WTC11 (cell line): ENCODE measurements at regions not wholly inside any gene's neighbourhood (a gene's known extent, or its start where the extent isn't known, plus 50 kb on each side); places are given as distances from the start of the nearest gene placed in this dataset.

Experiments used
- ATF1 ChIP-seq: sonication (generic); formaldehyde crosslinking; IDR thresholded peaks from 2 replicates; pipeline ENCODE4 v1.8.1; 2023; ENCODE audit warnings: mild to moderate bottlenecking, moderate library complexity, missing genetic modification reagents
- CTCF ChIP-seq: fragments of 200-600 bp; IDR thresholded peaks from 2 replicates; pipeline ENCODE4 v1.8.0; 2022; ENCODE audit warnings: antibody characterized with exemption
- FOXK1 ChIP-seq: sonication (generic); formaldehyde crosslinking; IDR thresholded peaks from 2 replicates; pipeline ENCODE4 v1.8.0; 2022; ENCODE audit warnings: mild to moderate bottlenecking, moderate library complexity, missing genetic modification reagents
- HMGXB4 ChIP-seq: sonication (generic); formaldehyde crosslinking; IDR thresholded peaks from 2 replicates; pipeline ENCODE4 v1.8.1; 2023; ENCODE audit warnings: mild to moderate bottlenecking, moderate library complexity, missing genetic modification reagents
- JUN ChIP-seq: sonication (generic); formaldehyde crosslinking; IDR thresholded peaks from 2 replicates; pipeline ENCODE4 v1.8.0; 2023; ENCODE audit warnings: mild to moderate bottlenecking, missing genetic modification reagents
- MAX ChIP-seq: sonication (generic); formaldehyde crosslinking; IDR thresholded peaks from 2 replicates; pipeline ENCODE4 v1.8.0; 2022; ENCODE audit warnings: mild to moderate bottlenecking, missing genetic modification reagents
- NFE2L1 ChIP-seq: sonication (generic); formaldehyde crosslinking; IDR thresholded peaks from 2 replicates; pipeline ENCODE4 v1.8.1; 2023; ENCODE audit warnings: missing genetic modification reagents
- NFYB ChIP-seq: sonication (generic); formaldehyde crosslinking; conservative IDR thresholded peaks from 2 replicates; pipeline ENCODE4 v1.8.0; 2022; ENCODE audit warnings: low read depth, missing genetic modification reagents
- PREB ChIP-seq: sonication (generic); formaldehyde crosslinking; IDR thresholded peaks from 2 replicates; pipeline ENCODE4 v1.8.1; 2022; ENCODE audit warnings: mild to moderate bottlenecking, missing genetic modification reagents, moderate library complexity, borderline replicate concordance
- TEAD4 ChIP-seq: sonication (generic); formaldehyde crosslinking; IDR thresholded peaks from 2 replicates; pipeline ENCODE4 v1.8.0; 2022; ENCODE audit warnings: mild to moderate bottlenecking, missing genetic modification reagents
- ZBTB21 ChIP-seq: sonication (generic); formaldehyde crosslinking; IDR thresholded peaks from 2 replicates; pipeline ENCODE4 v1.8.1; 2023; ENCODE audit warnings: mild to moderate bottlenecking, missing genetic modification reagents, borderline replicate concordance
- ZBTB43 ChIP-seq: sonication (generic); formaldehyde crosslinking; IDR thresholded peaks from 2 replicates; pipeline ENCODE4 v1.8.1; 2023; ENCODE audit warnings: mild to moderate bottlenecking, missing genetic modification reagents

- no peak for TF ChIP-seq CTCF
- no peak for TF ChIP-seq ZBTB21 (CRISPR knock-in tag)
- TF ChIP-seq HMGXB4 (CRISPR knock-in tag) = no peak
- TF ChIP-seq MAX (CRISPR knock-in tag) = no peak
- no peak for TF ChIP-seq TEAD4 (CRISPR knock-in tag)
- no peak for TF ChIP-seq FOXK1 (CRISPR knock-in tag)
- TF ChIP-seq NFE2L1 = no peak
- TF ChIP-seq PREB = no peak
- no peak for TF ChIP-seq NFYB (CRISPR knock-in tag)
- TF ChIP-seq JUN (CRISPR knock-in tag) = no peak
- no peak for TF ChIP-seq ZBTB43 (CRISPR knock-in tag)
- no peak for TF ChIP-seq ATF1 (CRISPR knock-in tag)
Measured at GRCh38 chr1:102751111-102751510, 357.2 kb downstream of the COL11A1 start.
